H9 (cell line): ENCODE measurements at regions not wholly inside any gene's neighbourhood (a gene's known extent, or its start where the extent isn't known, plus 50 kb on each side); places are given as distances from the start of the nearest gene placed in this dataset.

ENCODE experiments used
- DNase-seq: peaks from one replicate; pipeline ENCODE4 v3.0.0-alpha.2; 2017
- H2AFZ ChIP-seq: one replicate; pipeline ENCODE4 v1.6.1; 2013; ENCODE audit warnings: mild to moderate bottlenecking, low read length, control low read depth, moderate library complexity
- H2AK5ac ChIP-seq: 2 replicates; pipeline ENCODE4 v1.6.1; 2013; ENCODE audit warnings: low read length, control low read depth, mixed read lengths; ENCODE audit not compliant: insufficient read length
- H2BK120ac ChIP-seq: one replicate; pipeline ENCODE4 v1.6.1; 2013; ENCODE audit warnings: low read depth, mild to moderate bottlenecking, low read length, control low read depth, inconsistent platforms; ENCODE audit not compliant: poor library complexity, severe bottlenecking
- H2BK12ac ChIP-seq: 2 replicates; pipeline ENCODE4 v1.6.1; 2013; ENCODE audit warnings: low read length, control low read depth, mixed read lengths, low read depth; ENCODE audit not compliant: insufficient read length
- H2BK15ac ChIP-seq: 2 replicates; pipeline ENCODE4 v1.6.1; 2013; ENCODE audit warnings: low read depth, low read length, control low read depth
- H2BK20ac ChIP-seq: one replicate; pipeline ENCODE4 v1.6.1; 2013; ENCODE audit warnings: low read depth, mild to moderate bottlenecking, low read length, control low read depth, inconsistent platforms; ENCODE audit not compliant: poor library complexity, severe bottlenecking
- H2BK5ac ChIP-seq: 2 replicates; pipeline ENCODE4 v1.6.1; 2013; ENCODE audit warnings: low read length, control low read depth, mixed read lengths; ENCODE audit not compliant: insufficient read length
- H3K14ac ChIP-seq: 2 replicates; pipeline ENCODE4 v1.6.1; 2013; ENCODE audit warnings: low read length, control low read depth; ENCODE audit not compliant: insufficient read depth
- H3K18ac ChIP-seq: 2 replicates; pipeline ENCODE4 v1.6.1; 2013; ENCODE audit warnings: low read depth, mild to moderate bottlenecking, mixed read lengths, low read length, control low read depth; ENCODE audit not compliant: insufficient read length
- H3K23ac ChIP-seq: 2 replicates; pipeline ENCODE4 v1.6.1; 2013; ENCODE audit warnings: low read length, control low read depth, mixed read lengths, low read depth; ENCODE audit not compliant: insufficient read length
- H3K23me2 ChIP-seq: 2 replicates; pipeline ENCODE4 v1.6.1; 2013; ENCODE audit warnings: low read depth, mild to moderate bottlenecking, mixed read lengths, low read length, control low read depth; ENCODE audit not compliant: insufficient read length, poor library complexity, severe bottlenecking
- H3K27ac ChIP-seq: 2 replicates; pipeline ENCODE4 v1.5.1; 2013; ENCODE audit warnings: low read length, control low read depth, mixed read lengths, low read depth; ENCODE audit not compliant: insufficient read length
- H3K27me3 ChIP-seq: 2 replicates; pipeline ENCODE4 v1.6.1; 2013; ENCODE audit warnings: low read length, control low read depth, inconsistent platforms; ENCODE audit not compliant: insufficient read depth
- H3K4ac ChIP-seq: 2 replicates; pipeline ENCODE4 v1.6.1; 2013; ENCODE audit warnings: low read depth, mild to moderate bottlenecking, control low read depth, inconsistent platforms, low read length, moderate library complexity
- H3K4me1 ChIP-seq: 2 replicates; pipeline ENCODE4 v1.6.1; 2013; ENCODE audit warnings: low read length, control low read depth, inconsistent platforms; ENCODE audit not compliant: insufficient read depth
- H3K4me2 ChIP-seq: 2 replicates; pipeline ENCODE4 v1.6.1; 2013; ENCODE audit warnings: low read length, control low read depth, mixed read lengths; ENCODE audit not compliant: insufficient read length, insufficient read depth
- H3K56ac ChIP-seq: 2 replicates; pipeline ENCODE4 v1.6.1; 2013; ENCODE audit warnings: low read depth, mild to moderate bottlenecking, mixed read lengths, low read length, control low read depth; ENCODE audit not compliant: insufficient read length
- H3K79me1 ChIP-seq: 2 replicates; pipeline ENCODE4 v1.6.1; 2013; ENCODE audit warnings: low read depth, mild to moderate bottlenecking, moderate library complexity, low read length, control low read depth, inconsistent platforms; ENCODE audit not compliant: insufficient read depth, poor library complexity, severe bottlenecking
- H3K79me2 ChIP-seq: 2 replicates; pipeline ENCODE4 v1.6.1; 2013; ENCODE audit warnings: low read length, control low read depth, inconsistent platforms; ENCODE audit not compliant: insufficient read depth
- H3K9ac ChIP-seq: 2 replicates; pipeline ENCODE4 v1.6.1; 2013; ENCODE audit warnings: low read length, control low read depth, mixed read lengths; ENCODE audit not compliant: insufficient read length; ENCODE audit errors: extremely low read depth
- H3K9me3 ChIP-seq: one replicate; pipeline ENCODE4 v1.6.1; 2013; ENCODE audit warnings: low read depth, low read length, inconsistent platforms; ENCODE audit not compliant: control insufficient read depth
- H3T11ph ChIP-seq: one replicate; pipeline ENCODE4 v1.6.1; 2013; ENCODE audit warnings: mild to moderate bottlenecking, low read length, control low read depth, inconsistent platforms
- H4K20me1 ChIP-seq: one replicate; pipeline ENCODE4 v1.6.1; 2013; ENCODE audit not compliant: control insufficient read depth, insufficient read length, insufficient read depth
- H4K5ac ChIP-seq: 2 replicates; pipeline ENCODE4 v1.6.1; 2013; ENCODE audit warnings: low read depth, mild to moderate bottlenecking, mixed read lengths, low read length, control low read depth; ENCODE audit not compliant: insufficient read length
- H4K8ac ChIP-seq: replicated peaks from 2 replicates; pipeline ENCODE4 v1.6.1; 2013; ENCODE audit warnings: low read length, control low read depth, mixed read lengths, low read depth; ENCODE audit not compliant: insufficient read length
- H4K91ac ChIP-seq: 2 replicates; pipeline ENCODE4 v1.6.1; 2013; ENCODE audit warnings: low read depth, mild to moderate bottlenecking, moderate library complexity, mixed read lengths, low read length, control low read depth; ENCODE audit not compliant: insufficient read length
- H3K27ac Mint-ChIP-seq, 3 experiments: 2 replicates in 2 of 3; 3 replicates in 1 of 3; pipeline ENCODE4 v1.8.0; 2020 to 2021; ENCODE audit warnings: mixed read lengths in 3 of 3, mild to moderate bottlenecking in 1 of 3, moderate library complexity in 1 of 3
- H3K27me3 Mint-ChIP-seq: 2 replicates; pipeline ENCODE4 v1.8.0; 2021; ENCODE audit warnings: low read depth, mild to moderate bottlenecking, moderate library complexity, mixed read lengths
- H3K36me3 Mint-ChIP-seq, 3 experiments: 2 replicates in 2 of 3; 3 replicates in 1 of 3; pipeline ENCODE4 v1.8.0; 2020 to 2021; ENCODE audit warnings: low read depth in 3 of 3, mixed read lengths in 3 of 3; ENCODE audit not compliant: insufficient read depth in 1 of 3
- H3K4me1 Mint-ChIP-seq, 2 experiments: 2 replicates each; pipeline ENCODE4 v1.8.0; 2020; ENCODE audit warnings: mixed read lengths in 2 of 2
- H3K4me3 Mint-ChIP-seq, 2 experiments: 2 replicates in 1 of 2; 3 replicates in 1 of 2; pipeline ENCODE4 v1.8.0; 2020 to 2021; ENCODE audit warnings: mild to moderate bottlenecking in 2 of 2, mixed read lengths in 2 of 2, moderate library complexity in 1 of 2
- H3K9me3 Mint-ChIP-seq, 2 experiments: 2 replicates in 1 of 2; 3 replicates in 1 of 2; pipeline ENCODE4 v1.8.0; 2020; ENCODE audit warnings: mild to moderate bottlenecking in 2 of 2, mixed read lengths in 2 of 2, moderate library complexity in 1 of 2
- CTCF ChIP-seq: fragments of 200-600 bp; sonication (generic); conservative IDR thresholded peaks from 3 replicates; pipeline ENCODE4 v1.8.0; 2021; ENCODE audit warnings: antibody characterized with exemption, mild to moderate bottlenecking

DNA sequence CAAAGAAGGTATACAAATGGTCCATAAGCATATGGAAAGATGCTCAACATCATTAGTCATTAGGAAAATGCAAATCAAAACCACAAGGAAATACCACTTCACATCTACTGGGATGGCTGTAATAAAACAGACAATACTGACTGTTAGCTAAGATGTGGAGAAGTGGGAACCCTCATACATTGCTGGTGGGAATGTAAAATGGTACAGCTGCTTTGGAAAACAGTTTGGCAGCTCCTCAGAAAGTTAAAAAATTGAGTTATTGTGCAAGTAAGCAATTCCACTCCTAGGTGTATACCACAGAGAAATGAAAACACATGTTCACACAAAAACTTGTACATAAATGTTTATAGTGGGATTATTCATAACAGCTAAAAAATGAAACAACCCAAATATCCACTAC lies 173.0 kb upstream of the JAG1 start:
- H3K4me2 ChIP-seq: no peak overlapping the region
- H3K9me3 Mint-ChIP-seq: peaks cover 5 to 7% of the 10 kb centered on the region in 2 experiments; a peak in 3 of 5 replicates
- TF ChIP-seq CTCF: no peak
- no peak overlapping the region for H4K8ac ChIP-seq
- H3K18ac ChIP-seq: no peak overlapping the region
- no peak overlapping the region for H2AFZ ChIP-seq
- H3K27ac ChIP-seq: no peak overlapping the region
- H2BK20ac ChIP-seq: no peak overlapping the region
- H3K23ac ChIP-seq: no peak overlapping the region
- H4K91ac ChIP-seq: no peak overlapping the region
- DNase-seq: no peak
- no peak overlapping the region for H3K14ac ChIP-seq
- no peaks in the 10 kb centered on the region for H3K27me3 Mint-ChIP-seq
- no peak overlapping the region for H3K9ac ChIP-seq
- no peaks in the 10 kb centered on the region for H3K79me2 ChIP-seq
- peaks cover 4 to 9% of the 10 kb centered on the region in 2 experiments; a peak in 3 of 4 replicates for H3K4me1 Mint-ChIP-seq
- no peaks in the 10 kb centered on the region for H3K9me3 ChIP-seq
- H2BK5ac ChIP-seq: no peak overlapping the region
- no peak overlapping the region for H3K4me3 Mint-ChIP-seq
- no peaks in the 10 kb centered on the region for H3K79me1 ChIP-seq
- H4K5ac ChIP-seq: no peak overlapping the region
- H3T11ph ChIP-seq: no peak overlapping the region
- H3K4me1 ChIP-seq: 0 out of 2 replicates have a peak, but pooled peaks cover 4% of the 10 kb centered on the region
- no peak overlapping the region for H2AK5ac ChIP-seq
- no peak overlapping the region for H2BK12ac ChIP-seq
- H3K4ac ChIP-seq: no peak overlapping the region
- H3K36me3 Mint-ChIP-seq: 0 out of 7 replicates have a peak, but pooled peaks cover 0 to 5% (median 0%) of the 10 kb centered on the region in 3 experiments
- no peaks in the 10 kb centered on the region for H3K27me3 ChIP-seq
- no peak overlapping the region for H2BK15ac ChIP-seq
- H4K20me1 ChIP-seq: no peaks in the 10 kb centered on the region
- H3K23me2 ChIP-seq: no peaks in the 10 kb centered on the region
- no peak overlapping the region for H3K27ac Mint-ChIP-seq
- no peak overlapping the region for H3K56ac ChIP-seq
- H2BK120ac ChIP-seq: no peak overlapping the region
